ENCODE measurements at regions not wholly inside any gene's neighbourhood (a gene's known extent, or its start where the extent isn't known, plus 50 kb on each side); places are given as distances from the start of the nearest gene placed in this dataset.

- WGBS (ENCODE audit: insufficient coverage) = no CpG with 5 or more reads among the region's 4 CpGs
- Histone ChIP-seq H3K27ac (ENCODE audit: low read depth, low read length) (no peak overlapping the region), H3K36me3 (ENCODE audit: control insufficient read depth, insufficient read depth, low read length) (no peaks in the 10 kb centered on the region), H3K9me3 (ENCODE audit: control insufficient read depth, insufficient read depth, low read length) (no peaks in the 10 kb centered on the region), H3K4me3 (ENCODE audit: low read depth, low read length) (no peak overlapping the region), H3K4me1 (ENCODE audit: control insufficient read depth, insufficient read depth, low read length) (peaks cover 13% of the 10 kb centered on the region), H3K27me3 (ENCODE audit: control insufficient read depth, insufficient read depth, low read length) (no peaks in the 10 kb centered on the region)
- DNase-seq (ENCODE audit: low read depth in 4 of 6, low spot score in 6 of 6) = peak in 2 of 6 donors; percentile 20 to 90
These were observed 417.7 kb upstream of the KAZN start for GRCh38 chr1:14180738-14181137.

GRCh38 chr1:14181191-14181795, 417.2 kb upstream of the KAZN start:
- Histone ChIP-seq H3K27ac (ENCODE audit: low read depth, low read length) (no peak overlapping the region), H3K4me1 (ENCODE audit: control insufficient read depth, insufficient read depth, low read length) (peaks cover 13% of the 10 kb centered on the region), H3K4me3 (ENCODE audit: low read depth, low read length) (no peak overlapping the region), H3K27me3 (ENCODE audit: control insufficient read depth, insufficient read depth, low read length) (no peaks in the 10 kb centered on the region), H3K9me3 (ENCODE audit: control insufficient read depth, insufficient read depth, low read length) (no peaks in the 10 kb centered on the region), H3K36me3 (ENCODE audit: control insufficient read depth, insufficient read depth, low read length) (no peaks in the 10 kb centered on the region)
- peak in 1 of 6 donors; percentile 44 for DNase-seq (ENCODE audit: low read depth in 4 of 6, low spot score in 6 of 6)
- 44% methylated on average over 6 of the region's 9 CpGs for WGBS (ENCODE audit: insufficient coverage)

GRCh38 chr1:14182856-14183255, 415.6 kb upstream of the KAZN start:
- no peak overlapping the region for H3K27ac ChIP-seq (ENCODE audit: low read depth, low read length)

GRCh38 chr1:14183329-14183728, 415.2 kb upstream of the KAZN start:
- DNase-seq (ENCODE audit: low read depth in 4 of 6, low spot score in 6 of 6) = peak in 2 of 6 donors; percentile 8 to 46
- WGBS (ENCODE audit: insufficient coverage) = 75% methylated on average over 4 of the region's 11 CpGs

More at GRCh38 chr1:14182856-14183255, 415.6 kb upstream of the KAZN start:
- DNase-seq (ENCODE audit: low read depth in 4 of 6, low spot score in 6 of 6) = peak in 2 of 6 donors; percentile 9 to 72
- Histone ChIP-seq H3K9me3 (ENCODE audit: control insufficient read depth, insufficient read depth, low read length) (no peaks in the 10 kb centered on the region), H3K4me1 (ENCODE audit: control insufficient read depth, insufficient read depth, low read length) (peaks cover 13% of the 10 kb centered on the region), H3K4me3 (ENCODE audit: low read depth, low read length) (no peak overlapping the region), H3K36me3 (ENCODE audit: control insufficient read depth, insufficient read depth, low read length) (no peaks in the 10 kb centered on the region), H3K27me3 (ENCODE audit: control insufficient read depth, insufficient read depth, low read length) (no peaks in the 10 kb centered on the region)
- WGBS (ENCODE audit: insufficient coverage) = 38% methylated on average over 2 of the region's 5 CpGs

GRCh38 chr1:14184454-14184853, 414.0 kb upstream of the KAZN start:
- Histone ChIP-seq H3K4me3 (ENCODE audit: low read depth, low read length) (no peak overlapping the region), H3K27ac (ENCODE audit: low read depth, low read length) (peak overlapping the region; percentile 7), H3K4me1 (ENCODE audit: control insufficient read depth, insufficient read depth, low read length) (peaks cover 13% of the 10 kb centered on the region), H3K9me3 (ENCODE audit: control insufficient read depth, insufficient read depth, low read length) (no peaks in the 10 kb centered on the region), H3K36me3 (ENCODE audit: control insufficient read depth, insufficient read depth, low read length) (no peaks in the 10 kb centered on the region), H3K27me3 (ENCODE audit: control insufficient read depth, insufficient read depth, low read length) (no peaks in the 10 kb centered on the region)
- WGBS (ENCODE audit: insufficient coverage) = 27% methylated on average over 4 of the region's 6 CpGs
- peak in 4 of 6 donors; percentile 13 to 97 (median 51) for DNase-seq (ENCODE audit: low read depth in 4 of 6, low spot score in 6 of 6)

More at GRCh38 chr1:14183329-14183728, 415.2 kb upstream of the KAZN start:
- H3K36me3 ChIP-seq (ENCODE audit: control insufficient read depth, insufficient read depth, low read length) = no peaks in the 10 kb centered on the region
- no peaks in the 10 kb centered on the region for H3K9me3 ChIP-seq (ENCODE audit: control insufficient read depth, insufficient read depth, low read length)
- H3K27ac ChIP-seq (ENCODE audit: low read depth, low read length) = no peak overlapping the region
- no peak overlapping the region for H3K4me3 ChIP-seq (ENCODE audit: low read depth, low read length)
- H3K4me1 ChIP-seq (ENCODE audit: control insufficient read depth, insufficient read depth, low read length) = peaks cover 13% of the 10 kb centered on the region
- H3K27me3 ChIP-seq (ENCODE audit: control insufficient read depth, insufficient read depth, low read length) = no peaks in the 10 kb centered on the region

GRCh38 chr1:14189381-14189780, 409.1 kb upstream of the KAZN start:
- no peak overlapping the region for H3K4me3 ChIP-seq (ENCODE audit: low read depth, low read length)
- no peak for DNase-seq (ENCODE audit: low read depth in 4 of 6, low spot score in 6 of 6)
- 50% methylated on average over 1 of the region's 4 CpGs for WGBS (ENCODE audit: insufficient coverage)

GRCh38 chr1:14190508-14190907, 408.0 kb upstream of the KAZN start:
- Histone ChIP-seq H3K27me3 (ENCODE audit: control insufficient read depth, insufficient read depth, low read length) (no peaks in the 10 kb centered on the region), H3K4me3 (ENCODE audit: low read depth, low read length) (no peak overlapping the region), H3K27ac (ENCODE audit: low read depth, low read length) (no peak overlapping the region), H3K4me1 (ENCODE audit: control insufficient read depth, insufficient read depth, low read length) (no peaks in the 10 kb centered on the region), H3K36me3 (ENCODE audit: control insufficient read depth, insufficient read depth, low read length) (no peaks in the 10 kb centered on the region), H3K9me3 (ENCODE audit: control insufficient read depth, insufficient read depth, low read length) (no peaks in the 10 kb centered on the region)
- 100% methylated on average over 2 of the region's 3 CpGs for WGBS (ENCODE audit: insufficient coverage)
- DNase-seq (ENCODE audit: low read depth in 4 of 6, low spot score in 6 of 6) = no peak

More at GRCh38 chr1:14189381-14189780, 409.1 kb upstream of the KAZN start:
- Histone ChIP-seq H3K4me1 (ENCODE audit: control insufficient read depth, insufficient read depth, low read length) (peaks cover 3% of the 10 kb centered on the region), H3K27ac (ENCODE audit: low read depth, low read length) (no peak overlapping the region), H3K9me3 (ENCODE audit: control insufficient read depth, insufficient read depth, low read length) (no peaks in the 10 kb centered on the region), H3K36me3 (ENCODE audit: control insufficient read depth, insufficient read depth, low read length) (no peaks in the 10 kb centered on the region), H3K27me3 (ENCODE audit: control insufficient read depth, insufficient read depth, low read length) (no peaks in the 10 kb centered on the region)

- no peaks in the 10 kb centered on the region for H3K36me3 ChIP-seq (ENCODE audit: control insufficient read depth, insufficient read depth, low read length)
- WGBS (ENCODE audit: insufficient coverage) = 94% methylated on average over 2 of the region's 3 CpGs
- no peak for DNase-seq (ENCODE audit: low read depth in 4 of 6, low spot score in 6 of 6)
These were observed 404.0 kb upstream of the KAZN start for GRCh38 chr1:14194511-14194910.

GRCh38 chr1:14205066-14205465, 393.4 kb upstream of the KAZN start:
- Histone ChIP-seq H3K36me3 (ENCODE audit: control insufficient read depth, insufficient read depth, low read length) (no peaks in the 10 kb centered on the region), H3K4me1 (ENCODE audit: control insufficient read depth, insufficient read depth, low read length) (no peaks in the 10 kb centered on the region), H3K27ac (ENCODE audit: low read depth, low read length) (no peak overlapping the region), H3K27me3 (ENCODE audit: control insufficient read depth, insufficient read depth, low read length) (no peaks in the 10 kb centered on the region), H3K4me3 (ENCODE audit: low read depth, low read length) (no peak overlapping the region), H3K9me3 (ENCODE audit: control insufficient read depth, insufficient read depth, low read length) (no peaks in the 10 kb centered on the region)
- WGBS (ENCODE audit: insufficient coverage) = 100% methylated on average over 1 of the region's 1 CpG
- DNase-seq (ENCODE audit: low read depth in 4 of 6, low spot score in 6 of 6) = no peak

More at GRCh38 chr1:14194511-14194910, 404.0 kb upstream of the KAZN start:
- no peaks in the 10 kb centered on the region for H3K4me1 ChIP-seq (ENCODE audit: control insufficient read depth, insufficient read depth, low read length)
- no peaks in the 10 kb centered on the region for H3K27me3 ChIP-seq (ENCODE audit: control insufficient read depth, insufficient read depth, low read length)
- no peak overlapping the region for H3K27ac ChIP-seq (ENCODE audit: low read depth, low read length)
- H3K9me3 ChIP-seq (ENCODE audit: control insufficient read depth, insufficient read depth, low read length) = no peaks in the 10 kb centered on the region
- H3K4me3 ChIP-seq (ENCODE audit: low read depth, low read length) = no peak overlapping the region

- Histone ChIP-seq H3K4me1 (ENCODE audit: control insufficient read depth, insufficient read depth, low read length) (no peaks in the 10 kb centered on the region), H3K9me3 (ENCODE audit: control insufficient read depth, insufficient read depth, low read length) (peaks cover 4% of the 10 kb centered on the region), H3K4me3 (ENCODE audit: low read depth, low read length) (no peak overlapping the region), H3K27me3 (ENCODE audit: control insufficient read depth, insufficient read depth, low read length) (no peaks in the 10 kb centered on the region), H3K36me3 (ENCODE audit: control insufficient read depth, insufficient read depth, low read length) (no peaks in the 10 kb centered on the region), H3K27ac (ENCODE audit: low read depth, low read length) (no peak overlapping the region)
- DNase-seq (ENCODE audit: low read depth in 4 of 6, low spot score in 6 of 6) = no peak
These were observed 383.3 kb upstream of the KAZN start for GRCh38 chr1:14215151-14215550.
